Fibroblast of gingiva (primary cell): ENCODE measurements at regions not wholly inside any gene's neighbourhood (a gene's known extent, or its start where the extent isn't known, plus 50 kb on each side); places are given as distances from the start of the nearest gene placed in this dataset.
"Not testable (repeated sequence)": the region's sequence is repeated elsewhere in the genome, so short reads cannot be mapped to it uniquely, and the experiment has no call there.

Experiments used
- DNase-seq: peaks from one replicate; pipeline ENCODE4 v3.0.0-alpha.2; 2011; ENCODE audit warnings: low read depth

DNA sequence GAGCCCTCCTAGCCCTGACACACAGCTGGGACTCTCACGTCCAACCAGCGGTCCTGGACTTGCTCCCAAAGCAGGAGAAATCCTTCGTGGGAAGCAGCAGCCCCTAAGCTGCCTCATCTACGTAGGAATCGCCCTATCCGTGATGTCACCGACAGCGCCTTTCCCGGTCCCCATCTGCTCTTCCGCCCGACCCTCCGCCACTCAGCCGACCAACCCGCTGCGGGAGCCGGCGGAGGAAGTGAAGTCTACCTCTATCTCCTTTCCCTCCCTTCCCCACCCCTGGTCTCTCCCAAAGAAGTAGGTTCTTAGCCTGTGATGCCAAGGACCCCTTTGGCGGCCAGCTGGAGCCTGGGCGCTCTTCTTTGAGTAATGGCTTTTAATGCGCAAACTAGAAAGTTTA, 272.1 kb downstream of the FAM72C start:
- no peak for DNase-seq

DNA sequence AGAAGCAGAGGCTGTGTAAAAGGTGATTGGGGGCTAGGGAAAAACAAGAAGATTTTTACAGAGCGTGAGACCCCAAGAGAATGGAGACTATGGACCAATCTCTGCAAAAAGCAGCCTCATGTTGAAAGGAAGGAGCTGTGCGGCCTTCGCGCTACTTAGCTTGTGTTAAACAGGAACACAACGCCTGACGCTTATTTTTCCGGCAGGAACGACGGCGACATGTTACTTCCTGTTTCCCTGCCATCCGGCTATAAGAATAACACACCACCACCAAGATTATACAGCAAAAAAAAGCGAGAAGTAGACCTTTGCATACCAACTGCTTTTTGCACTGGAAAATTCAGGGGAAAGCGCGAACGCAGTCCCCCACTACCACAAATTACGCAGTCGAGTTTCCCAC, 272.7 kb downstream of the FAM72C start:
- DNase-seq = no peak

DNA sequence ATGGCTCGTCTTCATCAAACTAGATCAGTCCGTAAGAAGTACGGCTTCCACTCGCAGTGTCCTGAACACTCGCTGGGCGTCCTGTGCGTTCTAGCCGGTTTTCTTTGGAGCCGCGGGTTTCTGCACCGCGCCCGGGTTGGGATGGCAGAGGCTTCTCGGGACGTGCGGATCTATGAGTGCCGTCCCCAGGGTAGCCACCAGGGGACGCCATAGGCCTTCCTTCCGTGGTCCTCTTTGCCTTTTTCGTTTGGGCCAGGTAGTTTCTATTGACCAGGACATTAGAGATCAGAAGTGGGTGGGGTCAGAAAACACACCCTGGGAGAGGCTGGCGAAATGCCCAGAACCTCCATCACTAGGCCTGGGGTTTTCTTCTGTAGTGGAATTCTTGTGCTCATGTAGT, 273.8 kb downstream of the FAM72C start:
- no peak for DNase-seq

DNA sequence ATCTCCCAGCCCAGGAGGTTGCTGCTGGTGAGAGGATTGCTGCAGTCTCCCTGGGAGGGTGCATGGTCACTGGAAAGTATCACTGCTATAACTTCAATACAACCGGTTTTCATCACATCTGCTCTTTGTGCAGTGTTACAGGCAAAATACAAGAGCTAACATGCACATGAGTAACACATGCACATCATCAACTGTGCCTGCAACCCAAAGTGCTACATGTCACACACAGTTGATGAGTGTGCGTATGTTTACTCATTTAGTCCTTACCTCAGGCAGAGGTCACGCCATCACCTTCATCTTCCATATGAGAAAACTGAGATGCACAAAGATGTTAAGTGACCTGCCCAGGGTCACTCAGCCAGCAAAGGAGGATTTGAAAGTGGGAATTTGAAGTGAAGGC, 277.7 kb downstream of the FAM72C start:
- DNase-seq = no peak

DNA sequence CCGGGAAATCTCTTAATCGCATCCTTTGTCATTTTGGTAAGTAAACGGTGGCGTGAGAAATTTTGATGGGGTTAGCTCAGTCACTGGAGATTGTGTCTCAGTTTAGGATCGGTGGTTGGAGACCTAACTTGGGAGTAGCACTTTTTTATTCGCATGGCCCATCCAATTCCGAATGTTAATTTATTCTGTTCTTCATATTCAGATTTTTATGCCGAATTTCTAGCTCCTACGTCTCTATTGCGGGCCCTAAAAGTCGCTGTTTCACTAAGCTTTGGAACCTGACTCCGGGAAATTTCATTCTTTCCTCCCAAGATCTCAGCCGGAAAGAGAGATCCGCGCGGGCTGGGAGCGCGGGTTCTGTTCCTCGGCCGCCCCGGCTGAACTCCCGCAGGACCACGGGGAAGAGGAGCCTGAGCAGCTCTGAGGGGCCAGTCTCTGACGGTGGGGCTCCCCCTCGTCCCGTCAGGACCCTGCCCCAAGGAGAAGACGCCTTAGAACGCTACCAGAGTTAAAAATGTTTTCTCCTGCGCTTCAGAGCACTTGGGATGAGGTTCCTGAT, 279.7 kb downstream of the FAM72C start:
- DNase-seq = no peak

DNA sequence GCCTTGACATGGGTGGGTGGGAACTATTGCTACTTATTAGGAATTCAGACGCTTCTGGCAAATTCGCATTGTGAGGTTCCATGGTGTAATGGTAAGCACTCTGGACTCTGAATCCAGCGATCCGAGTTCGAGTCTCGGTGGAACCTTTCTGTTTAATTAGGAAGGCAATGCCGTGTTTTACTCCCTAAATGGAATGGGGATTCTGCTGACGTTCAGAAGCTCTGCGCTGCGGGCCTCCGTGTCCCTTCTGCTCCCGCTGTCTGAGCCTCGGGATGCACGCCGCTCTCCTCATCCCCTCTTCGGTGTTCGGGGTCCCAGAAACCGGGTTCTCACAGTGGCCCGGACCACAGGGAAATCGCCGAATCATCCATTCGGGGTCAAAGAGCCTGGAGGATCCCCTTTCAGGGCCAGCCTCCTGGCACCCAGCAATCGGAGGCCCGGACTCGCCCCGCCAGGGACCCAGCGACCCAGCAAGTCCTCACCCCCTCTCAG, 280.3 kb downstream of the FAM72C start:
- DNase-seq = no peak

DNA sequence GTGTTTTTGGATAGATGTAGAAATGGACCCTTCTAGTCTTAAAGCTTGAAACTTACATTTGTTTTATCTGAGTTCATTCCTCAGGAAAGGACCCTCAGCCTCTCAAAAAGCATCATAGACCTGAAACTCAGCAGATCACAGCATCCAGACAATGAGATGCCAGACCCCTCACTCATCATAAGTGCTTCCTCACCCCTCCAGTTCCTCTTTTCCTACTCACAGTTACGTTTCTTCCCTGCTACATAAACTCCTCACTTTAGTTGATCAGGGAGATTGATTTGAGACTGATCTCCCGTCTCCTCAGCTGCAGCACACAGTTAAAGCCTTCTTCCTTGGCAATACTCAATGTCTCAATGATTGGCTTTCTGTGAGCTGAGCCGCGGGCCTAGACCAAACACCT, 282.0 kb downstream of the FAM72C start:
- no peak for DNase-seq

DNA sequence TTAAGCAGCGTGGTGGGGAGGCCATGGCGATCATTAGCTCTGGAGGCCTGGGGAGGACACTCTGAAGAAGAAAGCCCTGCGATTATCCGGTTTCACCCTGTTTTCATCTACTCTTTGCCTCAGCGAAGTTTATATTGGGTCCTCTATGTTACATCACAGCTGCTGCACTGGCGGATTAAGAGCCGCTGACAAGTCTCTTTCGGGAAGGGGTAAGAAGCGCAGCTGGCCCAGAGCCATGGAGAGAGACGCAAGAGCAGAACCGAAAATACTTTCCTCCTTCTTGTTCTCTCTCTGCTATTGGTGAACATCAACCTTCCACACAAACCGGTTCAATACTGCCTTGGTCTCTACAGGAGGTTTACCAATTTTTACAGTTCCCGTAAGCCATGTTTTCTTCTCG, 291.5 kb downstream of the FAM72C start:
- DNase-seq = no peak

DNA sequence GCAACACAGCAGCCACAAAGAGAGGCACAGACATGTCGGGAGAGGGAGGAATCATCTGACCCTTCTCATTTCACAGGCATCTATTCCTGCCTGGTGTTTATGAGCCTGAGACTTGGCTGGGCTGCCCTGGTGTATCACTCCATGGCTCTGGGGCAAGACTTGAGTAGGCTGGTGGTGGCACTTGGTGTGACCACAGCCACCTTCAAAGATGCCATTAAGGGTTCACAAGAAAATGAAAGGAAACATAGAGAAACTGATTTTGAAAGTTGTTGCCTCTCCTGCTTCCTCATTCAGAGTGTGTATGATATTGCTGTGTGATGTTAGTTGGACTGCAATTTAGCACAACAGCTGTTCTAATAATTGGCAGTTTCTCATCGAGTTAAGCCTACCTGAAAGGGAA, 298.8 kb downstream of the FAM72C start:
- no peak for DNase-seq

DNA sequence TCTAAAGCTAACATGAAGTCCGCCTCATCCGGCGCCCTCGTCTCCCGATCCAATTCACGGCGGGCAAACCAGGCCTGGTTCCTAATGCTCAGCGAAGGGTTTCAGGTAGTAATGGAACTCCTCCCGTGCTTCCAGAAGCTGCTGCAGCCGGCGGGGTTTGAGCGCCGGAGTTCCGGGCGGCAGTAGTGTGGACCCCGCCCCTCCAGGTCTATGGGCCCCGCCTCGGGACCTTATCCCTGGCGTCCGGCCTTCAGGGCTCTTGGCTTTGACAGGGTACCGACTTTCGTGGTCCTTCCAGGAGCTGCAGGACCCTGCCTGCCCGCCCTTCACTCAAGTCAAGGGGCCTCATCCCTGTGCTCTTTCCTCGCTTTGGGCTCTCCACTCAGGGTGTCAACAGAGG, 304.1 kb downstream of the FAM72C start:
- no peak for DNase-seq

DNA sequence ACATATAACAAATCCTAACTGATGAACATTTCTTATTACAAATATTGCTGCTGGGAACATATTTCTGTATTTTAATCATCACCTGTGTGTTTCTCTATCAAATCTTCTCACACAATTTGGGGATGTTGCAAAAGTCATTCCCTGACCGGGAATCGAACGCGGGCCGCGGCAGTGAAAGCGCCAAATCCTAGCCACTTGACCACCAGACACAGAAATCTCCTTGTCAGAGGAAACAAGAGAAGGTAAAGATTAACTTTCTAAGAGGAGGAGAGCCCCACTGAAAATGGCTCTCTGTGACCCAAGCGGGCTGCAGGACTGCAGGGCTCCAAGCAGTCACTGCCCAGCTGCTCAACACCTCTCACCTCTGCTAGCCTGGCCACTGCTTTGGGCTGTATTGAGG, 304.9 kb downstream of the FAM72C start:
- DNase-seq = no peak

DNA sequence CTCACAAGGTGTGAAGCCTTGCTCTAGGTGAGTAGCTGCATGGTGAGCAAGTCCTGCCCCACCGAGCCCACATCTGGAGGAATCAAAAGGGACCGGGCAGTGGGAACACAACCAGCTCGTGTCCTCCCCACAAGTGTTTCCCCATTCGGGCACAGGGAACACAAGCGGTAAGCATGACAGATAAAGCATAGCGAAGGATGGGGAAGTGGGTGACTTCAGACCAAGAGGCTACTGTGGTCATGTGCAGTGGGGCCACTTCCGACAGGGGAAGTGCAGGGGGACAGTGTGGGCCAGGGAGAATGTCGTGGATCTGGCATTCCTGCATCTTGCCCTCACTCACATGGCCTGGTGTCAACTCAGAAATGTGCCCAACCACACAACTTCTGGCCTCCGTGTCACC, 306.2 kb downstream of the FAM72C start:
- DNase-seq = no peak

DNA sequence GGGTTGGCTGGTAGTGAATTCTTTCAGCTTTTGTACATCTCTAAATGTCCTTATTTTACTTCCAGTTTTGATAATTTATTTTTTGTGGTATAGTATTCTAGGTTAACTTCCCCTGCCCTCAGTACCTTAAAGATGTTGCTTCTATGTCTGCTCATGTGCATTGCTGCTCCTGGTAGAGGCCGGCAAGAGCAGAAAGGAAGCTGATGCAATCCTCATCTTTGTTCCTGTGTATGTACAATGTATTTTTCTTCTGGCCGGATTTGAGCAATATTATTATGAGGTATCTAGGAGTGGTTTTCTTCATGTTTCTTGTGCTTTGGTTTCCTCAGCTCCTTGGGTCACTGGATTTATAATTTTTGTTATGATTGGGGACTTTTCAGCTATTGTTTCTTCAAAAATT, 308.7 kb downstream of the FAM72C start:
- DNase-seq = not testable (repeated sequence)

DNA sequence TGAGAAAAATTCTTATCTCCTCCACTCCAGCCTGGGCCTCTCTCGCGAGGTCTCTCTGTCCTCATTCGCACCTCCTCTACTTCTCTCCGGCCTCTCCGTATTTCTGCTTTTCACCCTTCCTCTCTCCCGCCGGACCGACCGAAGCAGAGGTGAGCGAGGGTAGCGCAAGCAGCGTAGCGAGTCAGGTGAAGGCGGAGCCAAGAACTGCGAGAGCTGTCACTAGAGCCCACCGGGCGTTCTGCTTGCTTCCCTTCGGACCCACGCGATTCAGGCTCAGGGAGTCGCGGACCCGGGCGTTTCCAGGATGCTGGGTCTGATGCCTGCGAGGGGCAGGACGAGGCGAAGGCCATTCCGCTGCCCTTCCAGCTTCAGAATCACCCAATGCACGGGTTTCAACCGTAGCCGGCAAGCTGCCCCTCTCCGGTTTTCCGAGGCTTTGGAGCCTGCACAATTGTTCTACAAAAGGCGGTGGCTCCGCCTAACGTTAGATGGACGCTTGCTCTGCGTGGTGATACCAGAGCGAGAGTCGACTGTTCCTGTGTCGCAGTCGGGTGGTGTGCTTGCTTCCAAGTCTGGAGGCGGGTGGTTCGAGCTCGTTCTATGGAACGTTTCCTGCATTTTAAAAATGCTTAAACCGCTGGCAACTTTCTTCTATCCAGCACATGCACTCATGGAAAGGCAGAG, 310.2 kb downstream of the FAM72C start:
- no peak for DNase-seq

DNA sequence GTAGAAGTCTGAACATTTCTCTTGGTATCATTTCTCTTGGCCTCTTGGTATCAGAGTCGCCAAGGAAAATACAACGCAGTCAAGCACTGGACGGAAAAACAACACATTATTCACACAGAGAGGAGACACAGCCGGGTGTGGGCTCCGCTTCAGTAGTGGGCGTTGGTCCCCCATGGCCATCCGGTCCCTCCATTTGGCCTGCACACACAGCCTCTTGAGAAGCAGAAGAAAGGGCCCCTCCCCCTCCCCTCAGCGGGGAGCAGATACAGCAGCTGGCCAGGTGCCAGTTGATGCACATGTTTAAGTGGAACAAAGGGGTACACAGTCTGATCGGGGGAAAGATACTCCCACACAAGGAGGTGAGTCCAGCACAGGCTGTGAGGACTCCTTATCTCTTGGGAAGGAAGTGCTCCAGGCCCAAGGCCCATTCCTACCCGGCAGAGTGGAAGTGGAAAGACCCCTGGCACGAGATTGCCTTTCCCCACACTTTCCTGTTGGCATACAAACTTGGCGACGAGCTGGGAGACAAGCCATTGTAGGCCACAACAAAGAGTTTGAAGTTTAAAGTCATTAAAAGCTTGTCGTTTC, 311.3 kb downstream of the FAM72C start:
- no peak for DNase-seq

DNA sequence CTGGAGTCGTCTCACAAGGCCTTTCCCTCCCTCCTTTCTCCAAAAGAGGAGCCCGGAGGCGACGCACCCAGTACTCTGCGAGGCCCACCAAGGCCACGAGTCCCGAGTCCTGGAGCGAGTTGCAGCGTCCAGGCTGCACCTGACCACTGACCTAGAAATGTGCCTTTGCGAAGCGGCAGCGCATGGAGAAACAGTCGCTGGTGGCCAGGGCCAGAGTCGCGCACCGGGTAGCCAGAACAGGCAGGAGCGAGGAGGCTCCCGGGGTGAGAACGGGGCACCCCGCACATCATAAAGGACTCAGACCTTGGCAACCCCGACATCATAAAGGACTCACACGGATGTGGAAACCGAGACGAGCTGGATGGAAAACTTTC, 318.4 kb downstream of the FAM72C start:
- no peak for DNase-seq

DNA sequence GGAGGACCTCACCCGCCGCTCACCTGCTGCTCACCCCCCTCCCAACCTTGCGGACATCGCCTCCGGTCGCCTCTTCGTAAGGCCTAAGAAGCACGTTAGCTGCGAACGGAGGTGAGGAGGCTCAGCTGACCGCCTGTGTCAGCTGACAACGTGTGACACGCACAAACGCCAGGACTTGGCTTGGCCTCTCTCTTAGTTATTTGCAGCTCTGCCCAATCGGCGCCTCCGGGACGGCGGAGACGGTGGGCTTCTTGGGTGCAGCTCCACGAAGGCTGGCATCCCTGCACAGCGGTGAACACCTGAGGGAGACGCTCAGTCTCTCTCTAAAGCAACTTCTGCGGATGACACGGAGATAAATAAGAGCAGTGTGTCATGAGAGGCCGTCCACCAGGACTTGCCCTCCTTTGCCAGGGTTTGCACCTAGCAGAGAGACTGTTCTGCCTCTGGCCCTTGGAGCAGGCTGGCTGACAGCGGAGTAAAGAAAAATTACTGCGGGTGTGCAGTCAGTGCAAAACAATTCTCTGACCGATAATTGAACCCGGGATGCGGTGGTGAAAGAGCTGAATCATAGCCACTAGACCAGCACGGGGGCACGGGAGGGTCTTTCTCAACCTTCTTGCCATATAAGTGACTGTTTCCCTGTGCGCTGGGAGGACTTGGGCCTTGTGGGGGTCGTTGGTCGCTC, 318.9 kb downstream of the FAM72C start:
- no peak for DNase-seq

DNA sequence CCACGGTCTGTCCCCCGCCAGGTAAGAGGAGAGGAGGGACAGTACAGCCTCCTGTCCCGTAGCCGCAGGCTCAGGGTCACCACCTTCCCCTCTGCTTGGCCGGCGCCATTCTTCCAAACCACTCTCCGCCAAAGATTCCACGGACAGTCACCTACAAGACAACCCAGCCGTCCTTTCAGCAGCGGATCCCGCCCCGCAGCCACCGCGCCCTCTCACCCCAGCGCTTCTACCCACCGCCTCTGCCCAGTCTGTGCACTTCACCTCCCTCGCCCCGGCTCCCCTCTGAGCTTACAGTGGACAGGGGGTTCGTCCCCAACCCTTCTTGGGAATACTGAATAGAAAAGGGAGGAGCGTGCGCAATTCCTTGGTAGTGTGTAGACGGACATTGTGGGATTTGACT, 319.6 kb downstream of the FAM72C start:
- no peak for DNase-seq

DNA sequence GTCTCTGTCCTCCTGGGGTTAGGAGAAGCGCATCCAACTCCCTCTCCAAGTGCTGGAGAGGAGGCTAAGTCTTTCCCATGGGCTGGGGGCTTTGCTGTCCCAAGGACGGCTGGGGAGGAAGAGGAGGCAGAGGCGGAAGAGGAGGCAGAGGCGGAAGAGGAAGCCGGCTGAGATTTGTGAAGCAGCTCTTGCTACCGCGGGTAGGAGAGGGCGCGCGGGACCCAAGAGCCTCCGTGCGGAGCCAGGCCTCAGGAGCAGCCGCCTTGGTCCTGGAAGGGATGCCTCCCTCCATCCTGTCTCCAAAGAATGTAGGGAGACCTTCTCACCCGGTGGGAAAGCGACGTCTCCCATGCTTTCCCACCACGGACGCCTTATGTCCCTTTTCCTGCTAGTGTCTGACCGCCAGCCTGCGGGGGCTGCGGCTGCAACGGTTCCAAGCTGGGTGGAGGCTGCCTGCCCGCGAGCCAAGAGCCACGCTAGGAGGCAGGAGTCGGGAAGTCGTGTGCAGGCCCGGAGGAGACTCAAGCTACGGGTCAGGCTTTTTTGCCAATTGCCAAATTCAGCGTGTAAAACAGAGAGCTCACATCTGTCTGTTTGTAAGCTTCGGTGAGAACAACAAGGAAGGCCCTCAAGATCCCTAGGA, 320.3 kb downstream of the FAM72C start:
- no peak for DNase-seq

DNA sequence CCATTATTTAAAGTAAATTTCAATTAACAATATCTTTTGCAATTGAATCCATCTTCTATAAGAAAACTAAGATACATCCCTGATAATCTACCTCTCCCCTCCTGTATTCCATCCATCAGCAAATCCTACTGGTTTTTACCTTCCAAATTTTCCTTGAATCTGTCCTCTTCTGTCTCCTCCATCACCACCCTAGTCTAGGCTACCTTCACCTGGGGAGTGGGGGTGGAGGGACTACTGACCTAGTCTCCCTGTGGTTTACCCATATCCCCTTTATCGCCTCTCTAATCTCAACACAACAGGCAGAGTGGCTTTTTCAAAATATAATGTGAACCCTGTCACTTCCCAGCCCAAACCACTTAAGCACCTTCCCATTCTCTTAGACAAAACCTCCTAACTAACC, 327.8 kb downstream of the FAM72C start:
- DNase-seq = not testable (repeated sequence)

DNA sequence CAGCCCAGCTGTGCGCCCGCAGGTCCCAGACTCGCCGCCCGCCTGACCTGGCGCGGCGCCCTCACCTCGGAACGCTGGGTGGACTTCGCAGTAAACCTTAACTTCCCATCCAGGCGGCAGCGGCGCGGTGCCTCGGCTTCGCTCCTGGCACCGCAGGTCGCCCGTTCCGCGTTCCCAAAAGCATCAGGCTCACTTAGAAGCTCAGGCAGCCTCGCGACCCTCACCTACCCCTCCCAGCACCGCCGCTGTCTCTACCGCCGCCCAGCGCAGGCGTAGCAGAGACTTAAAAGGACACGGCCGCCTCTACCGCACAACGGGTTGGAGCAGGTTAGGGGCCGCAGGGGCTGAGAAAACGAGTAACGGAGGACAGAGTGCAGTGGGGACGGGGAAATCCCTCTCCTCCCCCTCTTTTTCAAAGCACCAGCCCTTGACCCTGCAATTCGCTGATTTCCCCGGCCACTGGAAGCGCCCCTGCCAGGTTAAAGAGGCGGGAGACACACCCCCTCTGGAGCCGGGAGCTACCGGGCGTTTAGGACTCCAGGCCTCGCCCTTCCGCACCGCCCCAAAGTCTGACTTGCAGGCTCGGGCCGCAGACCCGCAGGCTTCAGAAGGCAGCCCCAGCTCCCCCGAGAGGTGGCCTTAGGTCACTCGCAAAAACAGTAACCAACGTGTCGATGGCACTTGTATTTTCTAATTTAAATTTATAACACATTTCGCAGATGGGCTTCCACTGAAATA, 328.5 kb downstream of the FAM72C start:
- DNase-seq = no peak

DNA sequence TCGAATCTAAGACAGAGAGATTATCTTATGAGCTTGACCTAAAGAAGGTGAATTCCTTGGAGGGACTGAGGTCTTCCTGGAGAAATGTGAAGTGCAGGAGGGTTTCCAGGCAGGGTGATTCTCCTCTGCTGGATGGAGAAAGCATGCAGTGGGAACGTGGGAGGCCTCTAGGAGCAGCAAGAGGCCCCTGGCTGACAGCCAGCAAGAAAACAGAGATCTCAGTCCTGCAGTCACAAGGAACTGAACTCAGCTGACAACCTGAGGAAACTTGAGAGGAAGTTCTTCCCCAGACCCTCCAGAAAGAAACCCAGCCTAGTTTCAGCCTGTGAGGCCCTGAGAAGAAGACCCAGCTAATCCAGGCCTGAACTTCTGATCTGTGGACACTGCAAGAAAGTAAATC, 345.9 kb downstream of the FAM72C start:
- DNase-seq = no peak
